ENCODE measurements at regions not wholly inside any gene's neighbourhood (a gene's known extent, or its start where the extent isn't known, plus 50 kb on each side); places are given as distances from the start of the nearest gene placed in this dataset.

GRCh38 chr1:56300836-56301235, 278.5 kb downstream of the PLPP3 start:
- Histone ChIP-seq H4K20me1 (ENCODE audit: low read depth) (no peaks in the 10 kb centered on the region), H3K9me3 (ENCODE audit: low read depth) (no peaks in the 10 kb centered on the region), H3K36me3 (no peaks in the 10 kb centered on the region), H3K27ac (no peak overlapping the region), H3K9ac (no peak overlapping the region), H3K4me2 (no peak overlapping the region), H3K27me3 (no peaks in the 10 kb centered on the region), H2AFZ (replicated peaks) (no peak overlapping the region), H3F3A (ENCODE audit: low read depth) (no peaks in the 10 kb centered on the region), H3K4me3 (no peak overlapping the region), H3K79me2 (ENCODE audit: low read depth) (no peaks in the 10 kb centered on the region), H3K4me1 (no peaks in the 10 kb centered on the region)
- no peak for DNase-seq (ENCODE audit: low spot score)
- no peaks in the 10 kb centered on the region for H3K9me3 Mint-ChIP-seq
- H3K27ac Mint-ChIP-seq, result no peak overlapping the region
- no peaks in the 10 kb centered on the region for H3K36me3 Mint-ChIP-seq
- no peaks in the 10 kb centered on the region for H3K27me3 Mint-ChIP-seq (ENCODE audit: insufficient read depth, low read depth)
- no peak overlapping the region for H3K4me3 Mint-ChIP-seq
- H3K4me1 Mint-ChIP-seq, result no peaks in the 10 kb centered on the region
- no peak for TF ChIP-seq EZH2 (IDR thresholded peaks at IDR 0.05)
- no peak for TF ChIP-seq CTCF (IDR thresholded peaks at IDR 0.05)
- TF ChIP-seq EZH2phosphoT487 (IDR thresholded peaks at IDR 0.05), result no peak

- Mint-ChIP-seq H3K9me3 (no peaks in the 10 kb centered on the region), H3K27ac (no peak overlapping the region), H3K36me3 (no peaks in the 10 kb centered on the region), H3K4me3 (no peak overlapping the region), H3K27me3 (ENCODE audit: insufficient read depth, low read depth) (no peaks in the 10 kb centered on the region), H3K4me1 (peaks cover 3% of the 10 kb centered on the region)
- no peaks in the 10 kb centered on the region for H3K79me2 ChIP-seq (ENCODE audit: low read depth)
- no peak overlapping the region for H2AFZ ChIP-seq (replicated peaks)
- no peak overlapping the region for H3K4me2 ChIP-seq
- no peaks in the 10 kb centered on the region for H3K4me1 ChIP-seq
- no peak overlapping the region for H3K4me3 ChIP-seq
- no peak for DNase-seq (ENCODE audit: low spot score)
- H3K9me3 ChIP-seq (ENCODE audit: low read depth), result no peaks in the 10 kb centered on the region
- TF ChIP-seq EZH2 (IDR thresholded peaks at IDR 0.05) (no peak), CTCF (IDR thresholded peaks at IDR 0.05) (no peak), EZH2phosphoT487 (IDR thresholded peaks at IDR 0.05) (no peak)
- no peaks in the 10 kb centered on the region for H3K36me3 ChIP-seq
- H3K27me3 ChIP-seq, result no peaks in the 10 kb centered on the region
- no peaks in the 10 kb centered on the region for H4K20me1 ChIP-seq (ENCODE audit: low read depth)
- H3F3A ChIP-seq (ENCODE audit: low read depth), result no peaks in the 10 kb centered on the region
- H3K9ac ChIP-seq, result no peak overlapping the region
- no peak overlapping the region for H3K27ac ChIP-seq
These were observed 280.5 kb downstream of the PLPP3 start for GRCh38 chr1:56298866-56299265.

- Mint-ChIP-seq H3K27me3 (ENCODE audit: insufficient read depth, low read depth) (no peaks in the 10 kb centered on the region), H3K4me1 (peaks cover 3% of the 10 kb centered on the region), H3K9me3 (no peaks in the 10 kb centered on the region), H3K27ac (no peak overlapping the region), H3K36me3 (no peaks in the 10 kb centered on the region), H3K4me3 (no peak overlapping the region)
- H3K4me2 ChIP-seq, result no peak overlapping the region
- no peaks in the 10 kb centered on the region for H4K20me1 ChIP-seq (ENCODE audit: low read depth)
- H3K4me3 ChIP-seq, result no peak overlapping the region
- H3K9me3 ChIP-seq (ENCODE audit: low read depth), result no peaks in the 10 kb centered on the region
- TF ChIP-seq EZH2phosphoT487 (IDR thresholded peaks at IDR 0.05) (no peak), CTCF (IDR thresholded peaks at IDR 0.05) (no peak), EZH2 (IDR thresholded peaks at IDR 0.05) (no peak)
- H2AFZ ChIP-seq (replicated peaks), result no peak overlapping the region
- DNase-seq (ENCODE audit: low spot score), result no peak
- H3K27me3 ChIP-seq, result no peaks in the 10 kb centered on the region
- no peaks in the 10 kb centered on the region for H3K36me3 ChIP-seq
- H3K27ac ChIP-seq, result no peak overlapping the region
- no peaks in the 10 kb centered on the region for H3K4me1 ChIP-seq
- H3K79me2 ChIP-seq (ENCODE audit: low read depth), result no peaks in the 10 kb centered on the region
- H3F3A ChIP-seq (ENCODE audit: low read depth), result no peaks in the 10 kb centered on the region
- H3K9ac ChIP-seq, result no peak overlapping the region
These were observed 281.5 kb downstream of the PLPP3 start for GRCh38 chr1:56297904-56298303.

GRCh38 chr1:56297208-56297607, 282.2 kb downstream of the PLPP3 start:
- Histone ChIP-seq H3K79me2 (ENCODE audit: low read depth) (no peaks in the 10 kb centered on the region), H3K9me3 (ENCODE audit: low read depth) (no peaks in the 10 kb centered on the region), H3K27ac (no peak overlapping the region), H2AFZ (replicated peaks) (no peak overlapping the region), H3K4me2 (no peak overlapping the region), H3K9ac (no peak overlapping the region), H4K20me1 (ENCODE audit: low read depth) (no peaks in the 10 kb centered on the region), H3K27me3 (no peaks in the 10 kb centered on the region), H3K4me3 (no peak overlapping the region), H3F3A (ENCODE audit: low read depth) (no peaks in the 10 kb centered on the region), H3K36me3 (no peaks in the 10 kb centered on the region), H3K4me1 (no peaks in the 10 kb centered on the region)
- TF ChIP-seq EZH2 (IDR thresholded peaks at IDR 0.05) (no peak), CTCF (IDR thresholded peaks at IDR 0.05) (no peak)
- H3K36me3 Mint-ChIP-seq, result no peaks in the 10 kb centered on the region
- H3K27ac Mint-ChIP-seq, result no peak overlapping the region
- no peaks in the 10 kb centered on the region for H3K27me3 Mint-ChIP-seq (ENCODE audit: insufficient read depth, low read depth)
- no peaks in the 10 kb centered on the region for H3K9me3 Mint-ChIP-seq
- peaks cover 3% of the 10 kb centered on the region for H3K4me1 Mint-ChIP-seq
- no peak overlapping the region for H3K4me3 Mint-ChIP-seq
- no peak for DNase-seq (ENCODE audit: low spot score)

Measured in neural progenitor cell (in vitro differentiated cells).